ENCODE measurements at regions not wholly inside any gene's neighbourhood (a gene's known extent, or its start where the extent isn't known, plus 50 kb on each side); places are given as distances from the start of the nearest gene placed in this dataset.

DNA sequence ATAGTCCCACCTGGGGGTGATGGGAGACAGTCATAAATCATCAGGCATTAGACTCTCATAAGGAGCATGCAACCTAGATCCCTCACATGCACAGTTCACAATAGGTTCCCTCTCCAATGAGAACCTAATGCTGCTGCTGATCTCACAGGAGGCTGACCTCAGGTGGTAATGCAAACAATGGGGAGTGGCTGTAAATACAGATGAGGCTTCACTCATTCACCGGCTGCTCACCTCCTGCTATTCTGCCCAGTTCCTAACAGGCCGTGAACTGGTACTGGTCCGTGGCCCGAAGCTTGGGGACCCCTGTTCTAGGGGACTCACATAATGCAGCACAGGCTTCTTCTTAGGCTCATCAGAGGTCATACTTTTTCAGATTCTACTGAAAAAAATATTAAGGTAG, 625.9 kb upstream of the AGA start:
- H2BK15ac ChIP-seq (ENCODE audit: low read depth, low read length) = no peak overlapping the region
- H2AK9ac ChIP-seq (replicated peaks; ENCODE audit: low read depth, low read length, poor library complexity) = no peak overlapping the region
- no peak overlapping the region for H4K8ac ChIP-seq (ENCODE audit: low read depth in 2 of 2, low read length in 2 of 2)
- H3K9me1 ChIP-seq (ENCODE audit: insufficient read depth, low read length) = no peaks in the 10 kb centered on the region
- in situ Hi-C loops (cut with MboI; ENCODE audit: low sequenced_read_pairs) = no loop called here
- H4K91ac ChIP-seq (ENCODE audit: insufficient read depth, low read depth, low read length) = no peak overlapping the region
- ChIA-PET POLR2A (ENCODE audit: unreplicated experiment) (no interaction called here), CTCF (no interaction called here)
- no TSS peak for BruUV-seq (replicated peaks)
- H2AFZ ChIP-seq (replicated peaks; ENCODE audit: low read length, poor library complexity) = no peak overlapping the region
- no peak overlapping the region for H2BK5ac ChIP-seq (ENCODE audit: low read depth, low read length, poor library complexity, severe bottlenecking)
- no peak overlapping the region for H2AK5ac ChIP-seq (ENCODE audit: low read depth, low read length)
- dilution Hi-C loops (cut with HindIII; ENCODE audit: low sequenced_read_pairs, unreplicated experiment) = no loop called here
- H3K18ac ChIP-seq (ENCODE audit: low read depth, low read length) = no peak overlapping the region
- no peaks in the 10 kb centered on the region for H3K9me3 ChIP-seq (ENCODE audit: control insufficient read depth, insufficient read depth, low read length)
- H3K79me1 ChIP-seq (ENCODE audit: low read depth in 1 of 2, low read length in 2 of 2) = no peaks in the 10 kb centered on the region
- DNase-seq = no peak
- no peak overlapping the region for H3K27ac ChIP-seq (ENCODE audit: insufficient read depth, low read length)
- TF ChIP-seq RFX5 (IDR thresholded peaks at IDR 0.05; ENCODE audit: low read depth, low read length) = no peak
- no peak for TF ChIP-seq MAFK (IDR thresholded peaks at IDR 0.05; ENCODE audit: low read depth, low read length)
- no CpG with 5 or more reads among the region's 4 CpGs for WGBS, 2 experiments (ENCODE audit: extremely low coverage in 2 of 2, insufficient read length in 1 of 2)
- H3K4me1 ChIP-seq (ENCODE audit: control insufficient read depth, insufficient read depth, low read length) = no peaks in the 10 kb centered on the region
- H3K36me3 ChIP-seq (ENCODE audit: control insufficient read depth, insufficient read depth, low read length) = no peaks in the 10 kb centered on the region
- H3K27me3 ChIP-seq (ENCODE audit: control insufficient read depth, insufficient read depth, low read length) = no peaks in the 10 kb centered on the region
- H2BK20ac ChIP-seq (ENCODE audit: low read depth, low read length) = no peak overlapping the region
- intact Hi-C loops (cut with micrococcal nuclease) = no loop called here
- H3K4me3 ChIP-seq (ENCODE audit: insufficient read depth, low read depth, low read length) = no peak overlapping the region
- H3K4me2 ChIP-seq (ENCODE audit: low read depth, low read length) = no peak overlapping the region
- no peak overlapping the region for H3K23ac ChIP-seq (ENCODE audit: low read depth, low read length)
- no peak overlapping the region for H3K14ac ChIP-seq (replicated peaks; ENCODE audit: low read depth, low read length)
- no peak overlapping the region for H4K5ac ChIP-seq (ENCODE audit: low read depth, low read length)
- ATAC-seq (ENCODE audit: low read depth) = no peak
- no peak overlapping the region for H3K56ac ChIP-seq (ENCODE audit: extremely low read depth, insufficient read depth, low read length)
- no peaks in the 10 kb centered on the region for H4K20me1 ChIP-seq (ENCODE audit: insufficient read depth, low read length)
- no peak overlapping the region for H3K4ac ChIP-seq (ENCODE audit: low read depth, low read length)
- no peak overlapping the region for H2BK120ac ChIP-seq (ENCODE audit: low read depth, low read length)
- H3K9ac ChIP-seq (ENCODE audit: low read depth, low read length) = no peak overlapping the region

All from IMR-90 (cell line).